ENCODE measurements at regions not wholly inside any gene's neighbourhood (a gene's known extent, or its start where the extent isn't known, plus 50 kb on each side); places are given as distances from the start of the nearest gene placed in this dataset.
"Not testable (repeated sequence)": the region's sequence is repeated elsewhere in the genome, so short reads cannot be mapped to it uniquely, and the experiment has no call there.

DNA sequence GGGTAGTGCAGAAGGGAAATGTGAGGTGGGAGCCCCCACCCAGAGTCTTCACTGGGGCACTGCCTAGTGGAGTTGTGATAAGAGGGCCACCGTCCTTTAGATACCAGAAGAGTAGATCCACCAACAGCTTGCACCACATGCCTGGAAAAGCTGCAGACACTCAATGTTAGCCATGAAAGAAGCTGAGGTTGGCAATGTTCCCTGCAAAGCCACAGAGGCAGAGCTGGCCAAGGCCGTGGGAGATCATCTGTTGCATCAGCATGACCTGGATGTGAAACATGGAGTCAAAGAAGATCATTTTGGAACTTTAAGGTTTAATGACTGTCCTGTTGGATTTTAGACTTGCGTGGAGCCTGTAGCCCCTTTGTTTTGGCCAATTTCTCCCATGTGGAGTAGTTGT is 468.4 kb upstream of the FOXG1 start:
- DNase-seq: no peak

GRCh38 chr14:28299227-28299626 is 467.4 kb upstream of the FOXG1 start:
- no peak for DNase-seq

DNA sequence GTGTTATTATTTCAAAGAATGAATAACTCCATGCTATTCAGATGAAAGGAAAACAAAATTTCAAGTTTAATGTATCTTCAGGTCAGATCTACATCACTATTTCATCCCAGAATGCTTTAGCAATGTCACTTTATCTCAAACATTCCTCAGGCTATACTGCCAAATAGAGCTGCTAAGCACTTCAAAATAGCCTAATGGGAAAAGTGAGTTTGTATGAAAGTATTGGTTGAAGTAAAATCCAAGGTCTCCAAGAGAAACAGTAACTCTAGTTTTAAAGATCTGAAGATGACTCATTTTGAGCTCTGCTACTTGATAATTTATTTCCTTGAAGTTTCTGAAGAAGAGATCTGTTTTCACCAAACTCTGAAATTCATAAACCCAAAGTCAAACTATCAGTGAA is 466.2 kb upstream of the FOXG1 start:
- no peak for DNase-seq

DNA sequence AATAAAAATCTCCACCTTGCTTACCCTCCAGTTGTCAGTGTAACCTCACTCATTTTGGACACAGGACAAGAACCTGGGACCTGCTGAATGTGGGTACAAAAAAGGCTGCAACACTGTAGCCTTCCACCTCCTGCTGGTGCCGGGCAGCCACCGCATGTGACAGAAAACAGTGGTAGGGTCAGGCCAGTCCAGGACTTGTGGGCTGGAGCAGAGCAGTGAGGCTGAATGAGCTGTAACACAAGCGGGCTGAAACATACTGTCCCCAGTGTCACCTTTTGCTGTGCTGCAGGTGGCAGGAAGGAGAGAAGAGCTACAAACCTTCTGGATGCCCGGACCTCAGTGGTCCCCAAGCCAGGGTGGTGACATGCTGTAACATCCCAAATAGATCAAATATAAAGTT is 465.4 kb upstream of the FOXG1 start:
- DNase-seq: no peak

DNA sequence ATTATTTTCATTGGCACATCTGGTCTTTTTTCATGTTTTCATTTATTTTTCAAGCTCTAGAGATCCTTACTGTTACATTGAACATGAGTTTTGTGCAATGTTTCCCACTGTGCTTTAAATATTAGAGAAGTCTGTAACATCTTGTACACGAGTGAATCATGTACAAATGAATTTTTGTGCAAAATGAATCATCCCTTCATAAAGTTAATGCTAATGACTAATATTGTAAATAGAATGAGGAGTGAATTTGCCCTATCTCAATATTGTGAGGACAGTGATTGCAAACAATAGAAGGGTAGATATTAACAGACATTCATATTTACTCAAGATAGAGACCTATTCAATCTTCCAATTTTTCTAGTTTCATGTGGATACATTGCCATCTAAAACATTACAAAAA is 463.3 kb upstream of the FOXG1 start:
- no peak for DNase-seq

DNA sequence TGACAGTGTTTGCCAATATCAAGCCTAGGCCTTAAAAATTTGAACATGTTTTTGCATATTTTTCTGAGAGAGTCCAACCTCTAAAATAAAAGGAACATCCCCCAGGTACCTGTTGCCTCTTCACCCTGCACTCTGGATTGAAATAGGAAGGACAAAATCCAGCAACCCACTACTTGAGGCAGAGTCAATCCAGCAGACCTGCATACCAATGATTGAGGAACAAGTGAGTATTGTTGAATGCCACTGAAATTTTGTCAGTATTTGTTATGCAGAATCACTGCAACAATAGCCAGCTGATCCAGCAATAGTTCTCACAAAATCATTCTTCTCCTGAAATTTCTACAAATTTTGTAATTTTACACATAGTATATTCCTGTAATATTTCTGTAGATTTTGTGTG is 460.6 kb upstream of the FOXG1 start:
- no peak for DNase-seq

GRCh38 chr14:28307506-28307905 is 459.1 kb upstream of the FOXG1 start:
- no peak for DNase-seq

DNA sequence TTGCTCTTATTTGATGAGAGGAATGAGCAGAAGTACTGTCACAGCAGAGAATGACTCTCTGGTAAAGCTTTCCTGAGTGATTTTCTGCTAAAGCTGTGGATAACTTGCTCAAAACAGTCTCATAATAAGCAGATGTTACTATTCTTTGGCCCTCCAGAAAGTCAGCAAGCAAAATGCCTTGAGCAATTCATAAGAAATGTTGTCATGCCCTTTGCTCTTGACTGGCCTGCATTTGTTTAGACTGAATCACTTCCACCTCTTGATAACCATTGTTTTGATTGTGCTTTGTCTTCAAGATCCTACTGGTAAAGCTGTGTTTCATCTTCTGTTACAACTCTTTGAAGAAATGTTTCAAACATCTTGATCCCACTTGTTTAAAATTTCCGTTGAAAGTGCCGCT is 457.9 kb upstream of the FOXG1 start:
- no peak for DNase-seq

DNA sequence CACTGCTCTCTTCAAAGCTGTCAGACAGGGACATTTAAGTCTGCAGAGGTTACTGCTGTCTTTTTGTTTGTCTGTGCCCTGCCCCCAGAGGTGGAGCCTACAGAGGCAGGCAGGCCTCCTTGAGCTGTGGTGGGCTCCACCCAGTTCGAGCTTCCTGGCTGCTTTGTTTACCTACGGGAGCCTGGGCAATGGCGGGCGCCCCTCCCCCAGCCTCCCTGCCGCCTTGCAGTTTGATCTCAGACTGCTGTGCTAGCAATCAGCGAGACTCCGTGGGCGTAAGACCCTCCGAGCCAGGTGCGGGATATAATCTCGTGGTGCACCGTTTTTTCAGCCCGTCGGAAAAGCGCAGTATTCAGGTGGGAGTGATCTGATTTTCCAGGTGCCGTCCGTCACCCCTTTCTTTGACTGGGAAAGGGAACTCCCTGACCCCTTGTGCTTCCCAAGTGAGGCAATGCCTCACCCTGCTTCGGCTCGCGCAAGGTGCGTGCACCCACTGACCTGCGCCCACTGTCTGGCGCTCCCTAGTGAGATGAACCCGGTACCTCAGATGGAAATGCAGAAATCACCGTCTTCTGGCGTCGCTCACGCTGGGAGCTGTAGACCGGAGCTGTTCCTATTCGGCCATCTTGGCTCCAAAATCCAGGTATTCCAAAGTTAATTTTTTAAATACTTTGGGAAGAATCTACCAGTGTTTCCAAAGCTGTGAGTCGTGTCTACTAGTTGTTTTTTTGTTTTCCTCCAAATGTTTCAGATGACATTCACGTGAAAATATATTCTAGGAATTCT is 448.5 kb upstream of the FOXG1 start:
- not testable (repeated sequence) for DNase-seq

DNA sequence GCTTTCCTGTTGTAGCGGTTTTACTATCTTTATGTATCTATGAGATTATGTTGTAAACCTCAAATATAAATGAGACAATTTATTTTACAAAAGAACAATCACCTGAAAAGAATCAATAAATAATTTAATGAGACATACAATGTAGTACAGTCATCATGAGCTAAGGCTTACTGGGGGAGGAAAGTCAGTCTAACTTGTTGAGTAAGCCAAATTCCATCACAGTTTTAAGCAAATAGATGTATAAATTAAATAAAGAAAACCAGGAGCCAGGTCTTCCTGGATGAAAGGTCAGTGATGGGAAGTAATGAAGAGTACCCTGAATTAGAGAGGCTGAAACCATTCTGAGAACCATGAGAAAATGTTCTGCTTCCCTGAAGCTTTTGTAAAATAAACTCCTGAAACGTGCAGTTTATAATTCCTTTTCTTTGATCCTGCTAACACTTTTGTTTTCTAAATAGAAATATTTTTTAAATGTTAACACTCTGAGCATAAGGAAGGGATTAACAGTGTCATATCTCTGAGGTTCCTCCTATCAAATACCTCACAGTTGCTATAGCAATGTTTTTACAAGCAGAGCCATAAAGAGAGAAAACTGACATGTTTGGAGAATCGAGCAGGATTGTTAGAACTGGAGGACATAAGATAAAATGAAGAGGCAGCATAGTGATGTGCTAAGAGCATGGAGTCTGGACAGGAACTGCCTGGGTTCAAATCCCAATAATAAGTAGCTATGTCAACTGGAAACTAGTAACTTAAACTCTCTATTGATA is 444.9 kb upstream of the FOXG1 start:
- DNase-seq: no peak

DNA sequence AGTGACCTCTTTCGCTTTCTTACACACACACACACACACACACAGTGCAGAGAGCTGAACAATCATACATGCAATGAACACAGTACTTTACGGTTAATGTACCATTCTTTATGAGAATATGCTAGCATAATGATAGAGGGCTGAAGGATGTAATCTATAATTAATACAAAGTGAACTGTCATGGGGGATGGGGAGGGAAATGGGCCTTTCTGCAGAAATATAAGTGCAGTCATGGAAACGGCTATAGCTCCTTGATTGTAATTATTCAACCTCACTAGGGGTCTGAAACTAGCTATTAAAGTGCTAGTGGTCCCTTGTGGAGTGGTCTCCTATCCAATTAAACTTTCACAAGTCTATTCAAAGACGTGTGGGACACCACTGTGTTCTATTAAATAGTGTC is 443.2 kb upstream of the FOXG1 start:
- DNase-seq: no peak

GRCh38 chr14:28323951-28324741 is 442.4 kb upstream of the FOXG1 start:
- DNase-seq: no peak

DNA sequence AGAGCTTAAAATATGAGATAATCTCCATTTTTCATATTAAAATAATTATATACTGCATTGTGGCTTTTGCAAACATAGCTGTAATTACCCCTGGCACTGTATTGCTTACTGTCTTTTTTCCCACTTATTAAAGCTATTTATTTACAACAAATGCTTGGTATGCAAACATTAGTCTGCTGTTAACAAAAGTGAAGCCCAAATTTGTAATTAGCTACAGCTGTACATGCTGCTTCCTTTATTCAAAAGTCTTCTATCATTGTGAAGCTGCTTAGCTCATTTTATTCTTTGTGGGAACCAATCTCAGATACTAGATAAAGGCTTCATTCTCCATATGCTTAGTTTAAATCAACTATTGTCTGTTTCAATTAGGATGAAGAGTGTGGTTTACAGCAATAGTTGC is 425.8 kb upstream of the FOXG1 start:
- DNase-seq: no peak

DNA sequence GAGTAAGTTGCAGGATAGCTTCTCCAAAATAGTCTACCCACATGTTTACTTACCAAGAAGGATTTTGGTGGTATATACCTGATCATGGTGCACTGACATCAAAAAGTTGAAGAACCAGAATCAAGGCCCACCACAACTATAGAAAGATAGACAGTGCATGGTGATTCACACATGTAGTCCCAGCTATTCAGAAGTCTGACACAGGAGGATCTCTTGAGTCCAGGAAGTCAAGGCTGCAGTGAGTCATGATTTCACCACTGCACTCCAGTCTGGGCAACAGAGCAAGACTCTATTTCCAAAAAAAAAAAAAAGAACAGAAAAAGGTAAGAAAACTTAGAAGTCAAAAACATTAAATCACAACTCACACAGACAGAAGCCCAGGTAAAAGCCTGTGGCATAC is 422.2 kb upstream of the FOXG1 start:
- DNase-seq: no peak

- no peak for DNase-seq
These were observed 417.8 kb upstream of the FOXG1 start for GRCh38 chr14:28348797-28349196.

DNA sequence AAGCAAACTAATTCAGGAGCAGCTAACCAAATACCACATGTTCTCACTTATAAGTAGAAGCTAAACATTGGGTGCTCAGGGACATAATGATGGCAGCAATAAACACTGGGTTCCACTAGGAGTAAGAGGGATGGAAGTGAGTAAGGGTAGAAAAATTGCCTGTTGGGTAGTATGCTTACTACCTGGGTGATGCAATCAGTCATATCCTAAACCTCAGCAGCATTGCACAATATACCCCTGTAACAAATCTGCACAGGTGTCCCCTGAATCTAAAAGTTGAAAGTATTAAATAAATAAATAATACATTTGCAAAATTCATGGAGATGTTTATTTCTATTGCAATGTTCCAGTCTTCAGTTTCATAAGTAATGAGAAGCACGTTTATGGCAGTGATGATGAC is 409.8 kb upstream of the FOXG1 start:
- no peak for DNase-seq

GRCh38 chr14:28361486-28361885 is 405.1 kb upstream of the FOXG1 start:
- no peak for DNase-seq

DNA sequence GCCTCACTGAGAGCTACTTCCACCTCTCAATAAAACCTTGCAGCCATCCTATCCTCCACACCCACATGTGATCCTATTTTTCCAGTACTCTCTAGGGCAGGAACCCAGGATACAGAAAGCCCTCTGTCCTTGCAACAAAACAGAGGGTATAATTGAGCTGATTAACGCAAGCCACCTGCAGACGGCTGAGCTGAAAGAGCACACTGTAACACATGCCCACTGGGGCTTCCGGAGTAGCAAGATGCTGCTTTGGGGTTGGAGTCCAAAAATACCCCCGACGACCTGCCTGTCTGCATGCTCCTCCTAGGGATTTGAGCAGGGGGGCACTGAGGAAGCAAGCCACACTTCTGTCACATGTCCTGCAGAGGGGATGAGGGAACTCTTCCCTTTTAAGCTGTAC is 401.1 kb upstream of the FOXG1 start:
- no peak for DNase-seq

DNA sequence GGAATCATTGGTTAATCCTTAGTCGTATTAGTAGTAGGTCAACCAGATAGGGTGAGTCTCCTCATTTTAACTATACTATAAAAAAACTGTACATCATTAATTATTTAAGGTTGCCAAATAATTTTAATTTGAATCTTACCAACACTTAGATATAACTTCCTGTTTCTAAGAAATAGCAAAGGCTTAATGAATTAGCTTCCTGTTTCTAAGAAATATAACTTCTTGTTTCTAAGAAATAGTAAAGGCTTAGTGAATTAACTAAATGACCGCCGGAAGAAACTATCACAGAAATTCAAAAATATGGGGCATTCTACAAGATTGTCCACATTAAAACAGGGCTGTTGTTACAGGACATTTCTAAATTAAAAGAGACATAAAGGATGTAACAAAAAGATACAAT is 392.9 kb upstream of the FOXG1 start:
- DNase-seq: no peak

- DNase-seq: no peak
These were observed 391.3 kb upstream of the FOXG1 start for GRCh38 chr14:28375295-28375694.

DNA sequence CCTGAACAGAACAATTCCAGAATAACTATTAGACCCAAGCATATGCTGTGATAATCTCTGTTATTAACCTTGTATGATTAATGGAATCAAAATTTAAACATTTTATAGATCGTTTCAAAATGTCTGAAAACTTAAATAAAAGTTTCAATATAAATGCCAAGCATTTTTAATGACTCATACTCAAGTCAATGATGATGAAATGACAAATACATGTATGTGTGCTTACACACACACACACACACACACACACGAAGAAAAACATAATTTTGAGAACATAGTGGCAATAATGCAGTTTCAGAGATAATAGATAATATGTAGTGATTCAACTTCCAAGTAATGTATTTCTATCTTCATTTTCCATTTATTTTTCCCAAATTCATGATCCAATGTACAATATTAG is 384.9 kb upstream of the FOXG1 start:
- no peak for DNase-seq

DNA sequence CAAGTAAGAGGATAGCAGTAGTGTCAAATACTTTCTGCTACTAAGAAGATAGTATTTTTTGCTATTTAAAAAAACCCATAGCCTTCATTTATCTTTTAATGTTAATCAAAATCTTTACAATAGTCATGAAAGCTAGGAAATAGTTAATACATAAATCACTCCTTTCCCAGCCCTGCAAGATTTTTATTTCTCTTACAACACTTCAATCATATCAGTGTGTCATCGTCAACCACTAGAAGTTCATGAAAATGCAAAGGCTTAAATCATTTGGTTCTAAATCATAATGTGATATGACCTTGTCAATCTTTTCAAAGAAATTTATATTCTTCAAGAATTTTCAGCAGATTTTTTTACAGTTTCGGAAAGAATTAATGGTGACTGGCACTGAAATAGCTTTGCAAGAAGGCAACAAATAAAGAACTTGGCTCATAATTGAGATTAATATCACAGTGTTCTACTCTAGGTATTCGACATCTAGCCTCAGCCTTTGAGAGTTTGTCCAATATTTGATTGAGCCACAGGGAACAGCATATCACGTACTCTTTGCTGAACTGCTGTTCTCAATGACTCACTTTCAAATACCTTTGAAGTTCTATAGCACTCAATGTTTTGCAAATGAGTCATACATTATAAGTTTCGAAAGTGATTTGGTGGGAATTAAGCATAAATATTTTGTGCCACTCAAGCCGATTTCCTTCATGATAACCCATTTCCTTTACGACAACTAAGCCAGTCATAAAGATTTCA is 384.0 kb upstream of the FOXG1 start:
- DNase-seq: no peak

DNA sequence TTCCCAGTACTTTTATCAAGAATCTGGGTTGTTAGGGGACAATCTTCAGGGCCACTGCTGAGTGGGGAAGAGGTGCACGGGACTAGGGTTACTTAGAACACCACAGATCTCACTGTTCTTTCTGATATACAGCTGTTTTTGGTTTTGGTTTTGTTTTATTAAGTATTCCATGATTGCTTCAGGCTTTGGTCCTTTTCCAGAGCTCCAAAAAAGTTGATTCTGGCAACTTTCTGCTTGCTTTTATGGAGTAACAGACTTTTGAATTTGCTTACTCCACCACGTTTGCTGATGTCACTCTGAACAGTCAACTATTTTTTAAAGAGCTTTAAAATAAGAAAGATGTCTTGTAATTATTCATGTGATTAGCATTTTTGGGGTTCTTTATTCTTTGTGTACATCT is 368.1 kb upstream of the FOXG1 start:
- no peak for DNase-seq
